Esophagus squamous epithelium (tissue), 4 donors: ENCODE measurements at regions not wholly inside any gene's neighbourhood (a gene's known extent, or its start where the extent isn't known, plus 50 kb on each side); places are given as distances from the start of the nearest gene placed in this dataset.

ENCODE experiments used
- CTCF ChIP-seq, 6 experiments: fragments of 450-650 bp in 4 of 6; fragments of 200-600 bp in 2 of 6; sonication (generic) in 2 of 6; IDR thresholded peaks; one replicate each; pipeline ENCODE4 v1.5.1; 2016 to 2019; ENCODE audit warnings: antibody characterized with exemption in 6 of 6, mild to moderate bottlenecking in 4 of 6, moderate library complexity in 4 of 6
- POLR2A ChIP-seq, 4 donors: fragments of 450-650 bp; IDR thresholded peaks; one replicate each; pipeline ENCODE4 v1.6.1; 2017; ENCODE audit warnings: antibody characterized with exemption in 4 of 4, mild to moderate bottlenecking in 4 of 4, moderate library complexity in 3 of 4

- no peak for TF ChIP-seq POLR2A (IDR thresholded peaks at IDR 0.05)
- no peak for TF ChIP-seq CTCF (IDR thresholded peaks at IDR 0.05)
These were observed 294.8 kb downstream of the RNF144B start for GRCh38 chr6:18681832-18682503.
